Effector memory CD8-positive, alpha-beta T cell (primary cell): ENCODE measurements at regions not wholly inside any gene's neighbourhood (a gene's known extent, or its start where the extent isn't known, plus 50 kb on each side); places are given as distances from the start of the nearest gene placed in this dataset.
"Not testable (repeated sequence)": the region's sequence is repeated elsewhere in the genome, so short reads cannot be mapped to it uniquely, and the experiment has no call there.

Experiments used
- ATAC-seq: fragments of 150-1000 bp; cut with Tn5 transposase; replicated peaks from 2 replicates; pipeline ENCODE4 v1.10.0; 2021; ENCODE audit warnings: mild to moderate bottlenecking, moderate library complexity
- DNase-seq, 3 experiments: peaks; one replicate each; pipeline ENCODE4 v3.0.0; 2021
- H3K27ac Mint-ChIP-seq, 2 donors: one replicate each; pipeline ENCODE4 v1.8.0; 2022; ENCODE audit warnings: mild to moderate bottlenecking in 2 of 2, mixed read lengths in 2 of 2, moderate library complexity in 2 of 2
- H3K27me3 Mint-ChIP-seq, 2 donors: one replicate each; pipeline ENCODE4 v1.8.0; 2022; ENCODE audit warnings: mixed read lengths in 2 of 2
- H3K36me3 Mint-ChIP-seq: one replicate; pipeline ENCODE4 v1.8.0; 2022; ENCODE audit warnings: mild to moderate bottlenecking, moderate library complexity, mixed read lengths; ENCODE audit not compliant: insufficient read depth
- H3K4me1 Mint-ChIP-seq, 2 donors: one replicate each; pipeline ENCODE4 v1.8.0; 2022; ENCODE audit warnings: low read depth in 2 of 2, mixed read lengths in 2 of 2
- H3K4me3 Mint-ChIP-seq, 2 donors: one replicate each; pipeline ENCODE4 v1.8.0; 2022; ENCODE audit warnings: mild to moderate bottlenecking in 2 of 2, mixed read lengths in 2 of 2, moderate library complexity in 2 of 2
- H3K9me3 Mint-ChIP-seq, 2 donors: one replicate each; pipeline ENCODE4 v1.8.0; 2022; ENCODE audit warnings: mixed read lengths in 2 of 2

DNA sequence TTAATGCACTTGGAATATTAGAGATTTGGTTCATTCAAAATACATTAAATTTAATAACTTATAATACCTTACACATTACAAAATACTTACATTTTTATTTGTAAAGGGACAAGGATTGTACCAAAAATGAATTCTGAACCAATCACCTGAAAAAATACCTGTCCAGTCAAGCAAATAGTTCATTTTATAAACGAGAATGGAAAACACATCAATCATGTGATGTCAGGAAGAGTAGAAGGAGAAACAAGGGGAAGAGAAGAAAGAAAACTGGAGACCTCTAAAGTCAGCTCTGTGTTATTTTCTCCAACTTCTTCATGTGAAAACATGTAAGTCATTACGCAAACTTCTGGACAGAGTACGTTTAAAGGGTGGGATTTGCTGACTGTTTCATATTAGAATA is 989.0 kb upstream of the NUDT12 start:
- DNase-seq (no peak), ATAC-seq (no peak)
- Mint-ChIP-seq H3K27me3 (no peaks in the 10 kb centered on the region), H3K9me3 (peaks cover 6 to 9% of the 10 kb centered on the region in 2 donors), H3K4me3 (no peak overlapping the region), H3K36me3 (no peaks in the 10 kb centered on the region), H3K4me1 (no peaks in the 10 kb centered on the region), H3K27ac (no peak overlapping the region)

- peaks cover 0 to 12% of the 10 kb centered on the region in 2 donors for H3K9me3 Mint-ChIP-seq
- H3K27ac Mint-ChIP-seq, H3K27me3 Mint-ChIP-seq, H3K4me1 Mint-ChIP-seq, ATAC-seq, H3K4me3 Mint-ChIP-seq, DNase-seq, H3K36me3 Mint-ChIP-seq: not testable (repeated sequence)
Measured at GRCh38 chr5:104546871-104547270, 984.3 kb upstream of the NUDT12 start.

DNA sequence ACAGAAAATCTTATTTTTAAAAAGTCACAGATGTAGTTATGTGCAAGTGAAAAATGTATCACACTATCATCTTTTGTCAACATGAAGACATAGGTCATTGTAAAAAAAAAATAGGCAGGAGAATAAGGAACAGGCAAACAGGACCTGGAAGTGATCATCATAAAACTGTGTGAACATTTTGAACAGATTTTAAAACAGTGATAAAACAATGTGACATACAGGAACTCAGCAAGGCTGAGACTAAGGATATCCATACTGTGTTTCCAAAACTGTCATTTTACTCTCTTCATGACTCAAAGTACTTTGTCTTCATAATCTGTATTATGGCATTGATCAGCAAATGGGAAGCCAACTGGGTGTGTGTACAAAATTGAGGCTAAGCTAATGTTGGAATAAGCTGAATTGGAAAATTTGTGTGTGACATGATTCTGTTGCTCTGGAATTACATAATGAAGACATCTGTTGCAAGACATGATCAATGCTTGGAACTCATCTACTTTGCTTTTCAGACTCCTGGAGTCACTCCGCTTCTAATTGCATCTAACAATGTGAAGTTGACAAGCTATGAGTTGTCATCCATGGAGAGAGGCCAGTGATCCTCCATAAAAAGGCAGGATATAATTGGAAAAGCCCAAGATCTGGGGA is 978.7 kb upstream of the NUDT12 start:
- H3K36me3 Mint-ChIP-seq, result no peaks in the 10 kb centered on the region
- H3K9me3 Mint-ChIP-seq, result peaks cover 7 to 11% of the 10 kb centered on the region in 2 donors
- H3K4me3 Mint-ChIP-seq, result no peak overlapping the region
- no peaks in the 10 kb centered on the region for H3K27me3 Mint-ChIP-seq
- DNase-seq (no peak), ATAC-seq (no peak)
- H3K27ac Mint-ChIP-seq, result no peak overlapping the region
- no peaks in the 10 kb centered on the region for H3K4me1 Mint-ChIP-seq

GRCh38 chr5:104540448-104540847 is 977.9 kb upstream of the NUDT12 start:
- no peaks in the 10 kb centered on the region for H3K27me3 Mint-ChIP-seq
- H3K4me1 Mint-ChIP-seq, result no peaks in the 10 kb centered on the region
- no peak for DNase-seq
- peaks cover 7 to 11% of the 10 kb centered on the region in 2 donors for H3K9me3 Mint-ChIP-seq
- no peaks in the 10 kb centered on the region for H3K36me3 Mint-ChIP-seq
- H3K27ac Mint-ChIP-seq, result no peak overlapping the region
- ATAC-seq, result no peak
- H3K4me3 Mint-ChIP-seq, result no peak overlapping the region

GRCh38 chr5:104539618-104540350 is 977.2 kb upstream of the NUDT12 start:
- no peaks in the 10 kb centered on the region for H3K36me3 Mint-ChIP-seq
- H3K27me3 Mint-ChIP-seq, result no peaks in the 10 kb centered on the region
- no peak overlapping the region for H3K4me3 Mint-ChIP-seq
- no peaks in the 10 kb centered on the region for H3K4me1 Mint-ChIP-seq
- H3K27ac Mint-ChIP-seq, result no peak overlapping the region
- peaks cover 11 to 13% of the 10 kb centered on the region in 2 donors for H3K9me3 Mint-ChIP-seq
- ATAC-seq (no peak), DNase-seq (no peak)

- H3K27ac Mint-ChIP-seq, result no peak overlapping the region
- H3K4me1 Mint-ChIP-seq, result no peaks in the 10 kb centered on the region
- DNase-seq, result no peak
- no peak for ATAC-seq
- peaks cover 14 to 15% of the 10 kb centered on the region in 2 donors for H3K9me3 Mint-ChIP-seq
- no peak overlapping the region for H3K4me3 Mint-ChIP-seq
- H3K27me3 Mint-ChIP-seq, result no peaks in the 10 kb centered on the region
- no peaks in the 10 kb centered on the region for H3K36me3 Mint-ChIP-seq
Measured at GRCh38 chr5:104538734-104539133, 976.1 kb upstream of the NUDT12 start.

- Mint-ChIP-seq H3K4me3 (no peak overlapping the region), H3K27ac (no peak overlapping the region), H3K4me1 (no peaks in the 10 kb centered on the region), H3K9me3 (peaks cover 18 to 20% of the 10 kb centered on the region in 2 donors), H3K36me3 (no peaks in the 10 kb centered on the region), H3K27me3 (no peaks in the 10 kb centered on the region)
- DNase-seq (no peak), ATAC-seq (no peak)
Measured at GRCh38 chr5:104533498-104533897, 970.9 kb upstream of the NUDT12 start.

GRCh38 chr5:104526866-104527265 is 964.3 kb upstream of the NUDT12 start:
- no peak for DNase-seq
- Mint-ChIP-seq H3K27me3 (no peaks in the 10 kb centered on the region), H3K36me3 (no peaks in the 10 kb centered on the region), H3K4me1 (no peaks in the 10 kb centered on the region), H3K4me3 (no peak overlapping the region), H3K9me3 (peaks cover 6 to 12% of the 10 kb centered on the region in 2 donors), H3K27ac (no peak overlapping the region)
- ATAC-seq, result no peak

DNA sequence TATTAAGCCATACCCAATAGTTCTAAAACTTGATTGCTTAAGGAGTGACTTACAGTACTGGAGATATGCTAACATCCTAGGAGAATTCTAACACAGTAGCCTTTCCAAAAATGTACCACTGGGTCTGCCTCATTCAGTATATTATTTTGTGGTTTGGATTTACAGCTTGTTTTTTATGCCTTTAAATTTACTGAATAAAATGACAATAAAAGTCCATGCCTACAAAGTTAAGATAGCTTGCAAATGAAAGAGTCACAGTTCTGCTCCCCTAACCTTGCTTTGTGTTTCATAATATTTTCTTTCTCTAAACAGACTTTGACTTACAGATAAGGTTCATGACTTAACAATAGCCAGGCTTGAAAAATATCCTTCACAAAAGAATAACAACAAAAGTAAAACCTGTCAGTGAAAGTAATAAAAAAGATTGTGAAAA is 951.1 kb upstream of the NUDT12 start:
- Mint-ChIP-seq H3K9me3 (peaks cover 6% of the 10 kb centered on the region in 2 donors), H3K36me3 (no peaks in the 10 kb centered on the region), H3K27ac (no peak overlapping the region), H3K27me3 (no peaks in the 10 kb centered on the region), H3K4me3 (no peak overlapping the region), H3K4me1 (no peaks in the 10 kb centered on the region)
- ATAC-seq (no peak), DNase-seq (no peak)

DNA sequence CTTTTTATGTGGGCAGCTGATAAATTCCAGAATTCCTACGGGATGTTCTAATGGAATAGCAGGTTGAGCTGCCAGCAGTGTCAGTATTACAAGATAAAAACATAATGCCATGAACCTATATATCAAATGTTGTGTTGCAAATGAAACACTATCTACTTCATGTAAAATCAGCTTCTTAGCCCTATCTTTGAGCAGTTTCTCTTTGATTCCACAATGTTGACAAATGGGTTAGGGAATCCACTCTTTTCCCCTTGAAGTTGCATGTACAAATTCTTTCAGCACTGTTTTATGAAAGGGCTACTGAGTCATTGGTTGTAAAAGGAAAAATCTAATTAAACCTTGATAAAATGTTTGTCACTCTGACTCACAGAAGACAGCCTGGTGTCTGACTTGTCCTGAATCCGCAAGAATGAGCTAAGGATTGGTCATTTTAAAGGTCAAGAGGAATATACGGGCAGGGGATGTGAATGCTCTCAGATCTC is 950.6 kb upstream of the NUDT12 start:
- ATAC-seq, result no peak
- H3K36me3 Mint-ChIP-seq, result no peaks in the 10 kb centered on the region
- H3K4me3 Mint-ChIP-seq, result no peak overlapping the region
- DNase-seq, result no peak
- H3K27me3 Mint-ChIP-seq, result no peaks in the 10 kb centered on the region
- H3K4me1 Mint-ChIP-seq, result no peaks in the 10 kb centered on the region
- no peak overlapping the region for H3K27ac Mint-ChIP-seq
- peaks cover 6 to 11% of the 10 kb centered on the region in 2 donors for H3K9me3 Mint-ChIP-seq

DNA sequence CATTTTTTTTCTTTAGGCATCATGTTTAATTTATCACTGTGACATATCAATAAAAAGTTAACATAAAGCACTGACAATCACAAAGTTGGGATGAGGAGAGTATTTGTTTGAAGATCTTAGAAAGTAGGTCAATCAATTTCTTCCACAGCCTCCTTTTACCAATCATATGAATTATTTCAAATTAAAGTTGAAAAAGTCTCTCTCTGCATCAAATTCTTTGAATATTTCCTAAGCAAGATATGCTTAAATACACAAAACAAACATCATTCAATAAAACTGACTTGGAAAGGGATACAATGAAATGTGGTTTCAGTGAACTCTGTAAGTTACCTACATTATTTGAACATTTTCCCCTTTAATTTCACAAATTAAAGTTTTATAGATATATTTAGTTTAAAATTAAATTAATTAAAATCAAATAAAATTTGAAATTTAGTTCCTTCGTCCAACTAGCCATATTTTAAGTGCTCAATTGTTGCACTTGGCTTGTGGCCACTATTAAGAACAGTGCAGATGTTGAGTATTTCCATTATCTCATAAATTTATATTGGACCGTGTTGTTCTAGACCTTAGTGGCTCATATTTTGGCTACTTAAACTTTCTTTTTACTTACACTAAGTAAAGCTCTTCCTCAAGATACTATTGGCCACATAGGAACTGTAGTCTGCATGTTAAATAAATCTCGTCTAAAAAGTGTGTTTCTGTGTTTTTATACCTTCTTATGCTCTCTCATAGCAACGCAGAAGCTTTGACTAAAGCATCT is 949.7 kb upstream of the NUDT12 start:
- Mint-ChIP-seq H3K27me3 (no peaks in the 10 kb centered on the region), H3K4me3 (no peak overlapping the region), H3K36me3 (no peaks in the 10 kb centered on the region), H3K27ac (no peak overlapping the region), H3K9me3 (peaks cover 6 to 13% of the 10 kb centered on the region in 2 donors), H3K4me1 (no peaks in the 10 kb centered on the region)
- DNase-seq (no peak), ATAC-seq (no peak)

GRCh38 chr5:104498281-104498680 is 935.7 kb upstream of the NUDT12 start:
- Mint-ChIP-seq H3K4me3 (no peak overlapping the region), H3K9me3 (peaks cover 2 to 12% of the 10 kb centered on the region in 2 donors), H3K27me3 (no peaks in the 10 kb centered on the region), H3K4me1 (no peaks in the 10 kb centered on the region), H3K36me3 (no peaks in the 10 kb centered on the region), H3K27ac (no peak overlapping the region)
- DNase-seq (no peak), ATAC-seq (no peak)

DNA sequence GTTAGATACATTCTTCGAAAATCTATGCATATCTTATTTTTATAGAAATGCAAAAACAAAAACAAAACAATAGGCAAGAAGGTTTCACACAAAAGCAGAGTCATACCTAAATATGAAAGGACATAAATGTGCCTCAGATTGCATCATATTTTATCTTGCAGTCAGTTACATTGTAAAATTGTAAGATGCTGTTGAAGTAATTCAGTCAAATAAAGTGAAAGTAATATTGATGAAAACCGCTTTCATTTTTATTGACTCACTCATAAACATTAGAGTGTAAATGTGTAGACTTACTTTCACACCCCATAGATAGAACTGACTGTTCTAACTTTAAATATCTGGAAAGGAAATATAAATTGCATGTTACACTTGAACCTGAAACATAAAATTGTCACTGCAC is 931.5 kb upstream of the NUDT12 start:
- H3K4me1 Mint-ChIP-seq, result no peaks in the 10 kb centered on the region
- ATAC-seq (no peak), DNase-seq (no peak)
- no peaks in the 10 kb centered on the region for H3K36me3 Mint-ChIP-seq
- no peak overlapping the region for H3K4me3 Mint-ChIP-seq
- no peak overlapping the region for H3K27ac Mint-ChIP-seq
- no peaks in the 10 kb centered on the region for H3K27me3 Mint-ChIP-seq
- peaks cover 6 to 7% of the 10 kb centered on the region in 2 donors for H3K9me3 Mint-ChIP-seq
